H1 (cell line): ENCODE measurements at regions not wholly inside any gene's neighbourhood (a gene's known extent, or its start where the extent isn't known, plus 50 kb on each side); places are given as distances from the start of the nearest gene placed in this dataset.

Source experiments
- CTCF ChIA-PET: fragments of 300-600 bp; sonication (Branson Sonifier 250); formaldehyde crosslinking; loops from one replicate; lab custom pipeline; 2021; ENCODE audit not compliant: partially characterized antibody; lab: Charles Lee
- POLR2A ChIA-PET: fragments of 300-600 bp; sonication (Branson Sonifier 250); formaldehyde crosslinking; loops from one replicate; lab custom pipeline; 2021; ENCODE audit warnings: inconsistent platforms; ENCODE audit not compliant: partially characterized antibody; lab: Charles Lee
- DNase-seq, 2 experiments: peaks; one replicate each; pipeline versions ENCODE4 v3.0.0 to v3.0.0-alpha.2; 2010 to 2022; ENCODE audit warnings: low spot score in 2 of 2, low read depth in 1 of 2, mixed read lengths in 1 of 2
- FAIRE-seq: peaks from 2 replicates; lab custom pipeline; 2011; peaks lifted over from hg19 to GRCh38; lab: Jason Lieb, UNC
- H2AFZ ChIP-seq: 2 replicates; pipeline ENCODE4 v1.8.1; 2012; ENCODE audit warnings: low read length, inconsistent platforms
- H2AK5ac ChIP-seq: 2 replicates; pipeline ENCODE4 v1.6.1; 2013; ENCODE audit warnings: low read depth, low read length
- H2BK120ac ChIP-seq: replicated peaks from 2 replicates; pipeline ENCODE3; 2013; ENCODE audit warnings: low read depth, low read length, inconsistent platforms
- H2BK12ac ChIP-seq: 2 replicates; pipeline ENCODE4 v1.6.1; 2013; ENCODE audit warnings: low read depth, low read length
- H2BK15ac ChIP-seq: 2 replicates; pipeline ENCODE4 v1.6.1; 2013; ENCODE audit warnings: low read length
- H2BK20ac ChIP-seq: 2 replicates; pipeline ENCODE4 v1.6.1; 2013; ENCODE audit warnings: low read length
- H2BK5ac ChIP-seq: 2 replicates; pipeline ENCODE4 v1.6.1; 2013; ENCODE audit warnings: low read depth, low read length
- H3K14ac ChIP-seq: 2 replicates; pipeline ENCODE4 v1.6.1; 2013; ENCODE audit warnings: inconsistent platforms; ENCODE audit not compliant: insufficient read length
- H3K18ac ChIP-seq: 2 replicates; pipeline ENCODE4 v1.6.1; 2013; ENCODE audit warnings: low read length; ENCODE audit errors: extremely low read depth
- H3K23ac ChIP-seq: 2 replicates; pipeline ENCODE4 v1.6.1; 2013; ENCODE audit warnings: inconsistent platforms; ENCODE audit not compliant: insufficient read length
- H3K23me2 ChIP-seq: 2 replicates; pipeline ENCODE4 v1.6.1; 2013; ENCODE audit warnings: low read depth, low read length
- H3K27ac ChIP-seq: 2 replicates; pipeline ENCODE4 v1.6.1; 2011; ENCODE audit warnings: low read depth, low read length, inconsistent platforms
- H3K27me3 ChIP-seq, 4 experiments: replicated peaks in 1 of 4; 1 replicate in 1 of 4; 2 replicates in 3 of 4; pipeline versions ENCODE4 v1.6.1 to v1.8.1; 2011 to 2013; ENCODE audit warnings: low read length in 3 of 4, mild to moderate bottlenecking in 3 of 4, inconsistent platforms in 2 of 4, mixed read lengths in 2 of 4, moderate library complexity in 1 of 4; ENCODE audit not compliant: control insufficient read depth in 3 of 4, insufficient read depth in 3 of 4; ENCODE audit errors: extremely low read depth in 1 of 4
- H3K36me3 ChIP-seq, 4 experiments: 2 replicates each; pipeline versions ENCODE4 v1.6.1 to v1.8.1; 2011 to 2013; ENCODE audit warnings: mild to moderate bottlenecking in 4 of 4, low read length in 3 of 4, moderate library complexity in 2 of 4, control low read depth in 1 of 4, inconsistent platforms in 1 of 4; ENCODE audit not compliant: insufficient read depth in 4 of 4, control insufficient read depth in 2 of 4
- H3K4ac ChIP-seq: replicated peaks from 2 replicates; pipeline ENCODE3; 2013; ENCODE audit warnings: low read length, low read depth, mixed read lengths, inconsistent platforms; ENCODE audit not compliant: insufficient read length
- H3K4me1 ChIP-seq, 4 experiments: replicated peaks in 1 of 4; 1 replicate in 1 of 4; 2 replicates in 3 of 4; pipeline versions ENCODE4 v1.6.1 to v1.8.1; 2011 to 2013; ENCODE audit warnings: low read length in 3 of 4, inconsistent platforms in 2 of 4, mixed read lengths in 1 of 4; ENCODE audit not compliant: insufficient read depth in 4 of 4, control insufficient read depth in 3 of 4
- H3K4me2 ChIP-seq, 2 experiments: 2 replicates each; pipeline versions ENCODE4 v1.6.1 to v1.8.1; 2011 to 2013; ENCODE audit warnings: low read depth in 2 of 2, low read length in 2 of 2, control low read depth in 1 of 2, inconsistent platforms in 1 of 2, mild to moderate bottlenecking in 1 of 2; ENCODE audit not compliant: insufficient read depth in 1 of 2
- H3K4me3 ChIP-seq, 4 experiments: fragments of 200-600, 300-600 bp in 1 of 4; sonication (generic), shearing (Covaris generic), sonication (Bioruptor Twin) in 1 of 4; 2 replicates each; pipeline versions ENCODE4 v1.5.1 to v1.8.1; 2011 to 2016; ENCODE audit warnings: low read length in 4 of 4, low read depth in 3 of 4, control low read depth in 2 of 4, inconsistent platforms in 2 of 4, mild to moderate bottlenecking in 2 of 4, mixed read lengths in 1 of 4, moderate library complexity in 1 of 4; ENCODE audit not compliant: insufficient read depth in 2 of 4; ENCODE audit errors: extremely low read depth in 1 of 4
- H3K56ac ChIP-seq: replicated peaks from 2 replicates; pipeline ENCODE3; 2013; ENCODE audit warnings: low read depth, mild to moderate bottlenecking, mixed read lengths, low read length, inconsistent platforms; ENCODE audit not compliant: insufficient read length
- H3K79me1 ChIP-seq: 2 replicates; pipeline ENCODE4 v1.6.1; 2013; ENCODE audit warnings: low read depth, low read length, control low read depth
- H3K79me2 ChIP-seq, 2 experiments: 2 replicates each; pipeline versions ENCODE4 v1.6.1 to v1.8.1; 2012 to 2013; ENCODE audit warnings: low read length in 2 of 2, mild to moderate bottlenecking in 2 of 2, inconsistent platforms in 1 of 2; ENCODE audit not compliant: insufficient read depth in 2 of 2, control insufficient read depth in 1 of 2
- H3K9ac ChIP-seq, 4 experiments: replicated peaks in 1 of 4; 1 replicate in 1 of 4; 2 replicates in 3 of 4; pipeline versions ENCODE4 v1.6.1 to v1.8.1; 2011 to 2013; ENCODE audit warnings: low read depth in 3 of 4, low read length in 3 of 4, control low read depth in 2 of 4, mild to moderate bottlenecking in 2 of 4, moderate library complexity in 2 of 4, inconsistent platforms in 1 of 4; ENCODE audit errors: extremely low read depth in 1 of 4
- H3K9me3 ChIP-seq, 2 experiments: 2 replicates each; pipeline versions ENCODE4 v1.6.1 to v1.8.1; 2012 to 2013; ENCODE audit warnings: mild to moderate bottlenecking in 2 of 2, moderate library complexity in 2 of 2, control low read depth in 1 of 2, inconsistent platforms in 1 of 2, low read depth in 1 of 2, low read length in 1 of 2, mixed read lengths in 1 of 2; ENCODE audit not compliant: insufficient read depth in 2 of 2
- H4K20me1 ChIP-seq, 2 experiments: replicated peaks in 1 of 2; 2 replicates each; pipeline versions ENCODE3 to v1.8.1; 2011 to 2013; ENCODE audit warnings: inconsistent platforms in 2 of 2, low read length in 2 of 2, mild to moderate bottlenecking in 1 of 2; ENCODE audit not compliant: insufficient read depth in 2 of 2, control insufficient read depth in 1 of 2
- H4K5ac ChIP-seq: 2 replicates; pipeline ENCODE4 v1.6.1; 2013; ENCODE audit warnings: low read length, low read depth, mixed read lengths, inconsistent platforms; ENCODE audit not compliant: insufficient read length
- H4K8ac ChIP-seq: 2 replicates; pipeline ENCODE4 v1.8.0; 2013; ENCODE audit warnings: mild to moderate bottlenecking, moderate library complexity, low read length, inconsistent platforms; ENCODE audit not compliant: insufficient read depth; ENCODE audit errors: extremely low read depth
- H4K91ac ChIP-seq: replicated peaks from 2 replicates; pipeline ENCODE3; 2013; ENCODE audit warnings: low read length, mixed read lengths, inconsistent platforms; ENCODE audit not compliant: insufficient read length
- EGR1 ChIP-seq: IDR thresholded peaks from 2 replicates; pipeline ENCODE4 v1.6.1; 2011; ENCODE audit warnings: low read depth, low read length, borderline replicate concordance
- WGBS, 2 experiments: shearing (Covaris generic) in 1 of 2; methylation state at CpG; one replicate each; pipeline versions ENCODE4 v1.1.6 to v1.1.7; 2013 to 2015; ENCODE audit warnings: low lambda C conversion rate in 2 of 2, mixed read lengths in 2 of 2, inconsistent platforms in 1 of 2, low coverage in 1 of 2, missing lambda C conversion rate in 1 of 2; ENCODE audit not compliant: insufficient replicate concordance in 2 of 2, insufficient coverage in 1 of 2, insufficient read length in 1 of 2; ENCODE audit errors: extremely low coverage in 1 of 2, missing lambda C conversion rate in 1 of 2; 5-methylcytosine and 5-hydroxymethylcytosine counted together

DNA sequence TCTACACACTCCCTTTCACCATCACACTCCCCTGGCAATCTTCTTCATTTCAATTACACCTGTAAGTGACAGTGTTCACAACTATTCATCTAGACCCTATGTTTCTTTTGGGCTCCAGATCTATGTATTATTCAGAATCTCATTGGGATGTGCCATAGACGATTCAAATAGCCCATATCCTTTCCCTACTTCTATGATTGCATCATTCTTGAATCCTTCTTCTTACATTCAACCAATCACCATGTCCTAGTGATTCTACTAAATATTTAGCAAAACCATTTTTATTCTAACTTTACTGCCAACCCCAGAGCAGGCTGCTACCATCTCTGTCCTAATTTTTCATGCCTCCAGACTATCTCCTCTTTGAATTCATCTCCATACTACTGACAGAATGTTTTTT, 106.4 kb downstream of the TDRD15 start:
- no peaks in the 10 kb centered on the region for H4K20me1 ChIP-seq
- DNase-seq = no peak
- no peak overlapping the region for H3K56ac ChIP-seq
- ChIA-PET CTCF (interaction anchor here (1.2 kb wide), 1 partner anchor 741 kb away, joined by 3 read pairs; no protein-coding TSS in a partner anchor), POLR2A (no interaction called here)
- H3K18ac ChIP-seq = no peak overlapping the region
- H3K4me3 ChIP-seq = no peak overlapping the region
- no peaks in the 10 kb centered on the region for H3K36me3 ChIP-seq
- no peak overlapping the region for H4K8ac ChIP-seq
- no peak overlapping the region for H4K5ac ChIP-seq
- H2BK120ac ChIP-seq = no peak overlapping the region
- no peak for FAIRE-seq
- no peak overlapping the region for H3K4ac ChIP-seq
- 91% methylated on average over 1 of the region's 1 CpG; no CpG with 5 or more reads in 1 of the 2 experiments for WGBS, 2 experiments
- H3K79me1 ChIP-seq = no peaks in the 10 kb centered on the region
- H3K27me3 ChIP-seq = no peaks in the 10 kb centered on the region
- H3K4me2 ChIP-seq = no peak overlapping the region
- no peaks in the 10 kb centered on the region; a peak in 1 of 7 replicates for H3K4me1 ChIP-seq
- H3K14ac ChIP-seq = no peak overlapping the region
- H2BK20ac ChIP-seq = no peak overlapping the region
- no peak overlapping the region for H4K91ac ChIP-seq
- no peak overlapping the region for H3K27ac ChIP-seq
- H3K9ac ChIP-seq = no peak overlapping the region
- H2BK5ac ChIP-seq = no peak overlapping the region
- no peak for TF ChIP-seq EGR1
- H2BK15ac ChIP-seq = no peak overlapping the region
- no peaks in the 10 kb centered on the region for H3K79me2 ChIP-seq
- H3K9me3 ChIP-seq = no peaks in the 10 kb centered on the region
- no peak overlapping the region for H2AFZ ChIP-seq
- no peak overlapping the region for H2BK12ac ChIP-seq
- no peak overlapping the region for H3K23ac ChIP-seq
- H3K23me2 ChIP-seq = no peaks in the 10 kb centered on the region
- H2AK5ac ChIP-seq = no peak overlapping the region
